ENCODE measurements at regions not wholly inside any gene's neighbourhood (a gene's known extent, or its start where the extent isn't known, plus 50 kb on each side); places are given as distances from the start of the nearest gene placed in this dataset.
A peak's percentile ranks its signal among the peaks of the same experiment; 100 is the strongest.
"Not testable (repeated sequence)": the region's sequence is repeated elsewhere in the genome, so short reads cannot be mapped to it uniquely, and the experiment has no call there.

DNA sequence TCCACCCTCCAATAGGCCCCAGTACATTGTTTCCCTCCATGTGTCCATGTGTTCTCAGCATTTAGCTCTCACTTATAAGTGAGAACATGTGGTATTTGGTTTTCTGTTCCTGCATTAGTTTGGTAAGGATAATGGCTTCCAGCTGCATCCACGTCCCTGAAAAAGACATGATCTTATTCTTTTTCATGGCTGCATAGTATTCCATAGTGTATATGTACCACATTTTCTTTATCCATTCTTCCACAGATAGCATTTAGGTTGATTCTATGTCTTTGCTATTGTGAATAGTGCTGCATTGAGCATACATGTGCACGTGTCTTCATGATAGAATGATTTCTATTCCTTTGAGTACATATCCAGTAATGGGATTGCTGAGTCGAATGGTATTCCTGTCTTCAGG lies 114.0 kb upstream of the ABCB5 start:
- DNase-seq (ENCODE audit: low read depth in 1 of 2, low spot score in 2 of 2); H4K20me1 ChIP-seq (replicated peaks in 1 of 2; ENCODE audit: control insufficient read depth in 1 of 2, insufficient read depth in 2 of 2, low read length in 2 of 2); H2BK12ac ChIP-seq (ENCODE audit: low read depth, low read length); H3K27me3 ChIP-seq (replicated peaks in 1 of 4; ENCODE audit: control insufficient read depth in 3 of 4, extremely low read depth in 1 of 4, insufficient read depth in 3 of 4, low read length in 3 of 4); H3K14ac ChIP-seq (ENCODE audit: insufficient read length); H3K4me3 ChIP-seq (ENCODE audit: extremely low read depth in 1 of 4, insufficient read depth in 2 of 4, low read depth in 3 of 4, low read length in 4 of 4); POLR2A ChIA-PET (ENCODE audit: partially characterized antibody); H3K36me3 ChIP-seq (ENCODE audit: control insufficient read depth in 2 of 4, insufficient read depth in 4 of 4, low read length in 3 of 4); H3K9me3 ChIP-seq (ENCODE audit: insufficient read depth in 2 of 2, low read depth in 1 of 2, low read length in 1 of 2); H3K79me1 ChIP-seq (ENCODE audit: low read depth, low read length); H2BK20ac ChIP-seq (ENCODE audit: low read length); H2BK120ac ChIP-seq (replicated peaks; ENCODE audit: low read depth, low read length); H3K23ac ChIP-seq (ENCODE audit: insufficient read length); FAIRE-seq; H4K5ac ChIP-seq (ENCODE audit: insufficient read length, low read depth, low read length); H3K4ac ChIP-seq (replicated peaks; ENCODE audit: insufficient read length, low read depth, low read length); H3K23me2 ChIP-seq (ENCODE audit: low read depth, low read length); H4K91ac ChIP-seq (replicated peaks; ENCODE audit: insufficient read length, low read length); H3K4me1 ChIP-seq (replicated peaks in 1 of 4; ENCODE audit: control insufficient read depth in 3 of 4, insufficient read depth in 4 of 4, low read length in 3 of 4); H3K18ac ChIP-seq (ENCODE audit: extremely low read depth, low read length); H3K56ac ChIP-seq (replicated peaks; ENCODE audit: insufficient read length, low read depth, low read length); H3K79me2 ChIP-seq (ENCODE audit: control insufficient read depth in 1 of 2, insufficient read depth in 2 of 2, low read length in 2 of 2); H2BK5ac ChIP-seq (ENCODE audit: low read depth, low read length); H2BK15ac ChIP-seq (ENCODE audit: low read length); H2AK5ac ChIP-seq (ENCODE audit: low read depth, low read length); H3K9ac ChIP-seq (replicated peaks in 1 of 4; ENCODE audit: extremely low read depth in 1 of 4, low read depth in 3 of 4, low read length in 3 of 4); H4K8ac ChIP-seq (ENCODE audit: extremely low read depth, insufficient read depth, low read length); H3K27ac ChIP-seq (ENCODE audit: low read depth, low read length); H2AFZ ChIP-seq (ENCODE audit: low read length); H3K4me2 ChIP-seq (ENCODE audit: insufficient read depth in 1 of 2, low read depth in 2 of 2, low read length in 2 of 2): not testable (repeated sequence)
- WGBS, 2 experiments (ENCODE audit: extremely low coverage in 1 of 2, insufficient coverage in 1 of 2, insufficient read length in 1 of 2, insufficient replicate concordance in 2 of 2, low coverage in 1 of 2, low lambda C conversion rate in 2 of 2, missing lambda C conversion rate in 1 of 2) = 90% methylated on average over 3 of the region's 3 CpGs; no CpG with 5 or more reads in 1 of the 2 experiments
- CTCF ChIA-PET (ENCODE audit: partially characterized antibody) = interaction anchor here (1.1 to 1.2 kb wide), 3 partner anchors 9 to 753 kb away, joined by 3 to 6 read pairs (median 3); no protein-coding TSS in a partner anchor
- TF ChIP-seq KDM1A (IDR thresholded peaks at IDR 0.05; ENCODE audit: borderline replicate concordance, low read length) = peak; percentile 73; the same call in 1 of the 2 replicates

Measured in H1 (cell line).